ENCODE measurements at regions not wholly inside any gene's neighbourhood (a gene's known extent, or its start where the extent isn't known, plus 50 kb on each side); places are given as distances from the start of the nearest gene placed in this dataset.

DNA sequence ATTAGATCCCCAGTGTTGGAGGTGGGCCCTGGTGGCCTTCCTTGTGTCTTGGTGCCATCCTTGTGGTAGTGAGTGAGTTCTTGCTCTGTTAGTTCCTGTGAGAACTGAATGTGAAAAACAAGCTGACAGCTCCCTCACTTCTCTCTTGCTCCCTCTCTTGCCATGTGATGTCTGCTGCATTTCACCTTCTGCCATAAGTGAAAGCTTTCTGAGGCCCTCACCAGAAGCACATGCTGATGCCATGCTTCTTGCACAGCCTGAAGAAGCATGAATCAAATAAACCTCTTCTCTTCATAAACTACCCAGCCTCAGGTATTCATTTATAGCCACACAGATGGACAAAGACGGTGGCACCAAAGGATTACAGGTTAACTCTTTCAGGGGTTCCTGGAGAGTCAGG is 166.1 kb upstream of the ETV3 start (continued):
- TF ChIP-seq, protein P1, sequence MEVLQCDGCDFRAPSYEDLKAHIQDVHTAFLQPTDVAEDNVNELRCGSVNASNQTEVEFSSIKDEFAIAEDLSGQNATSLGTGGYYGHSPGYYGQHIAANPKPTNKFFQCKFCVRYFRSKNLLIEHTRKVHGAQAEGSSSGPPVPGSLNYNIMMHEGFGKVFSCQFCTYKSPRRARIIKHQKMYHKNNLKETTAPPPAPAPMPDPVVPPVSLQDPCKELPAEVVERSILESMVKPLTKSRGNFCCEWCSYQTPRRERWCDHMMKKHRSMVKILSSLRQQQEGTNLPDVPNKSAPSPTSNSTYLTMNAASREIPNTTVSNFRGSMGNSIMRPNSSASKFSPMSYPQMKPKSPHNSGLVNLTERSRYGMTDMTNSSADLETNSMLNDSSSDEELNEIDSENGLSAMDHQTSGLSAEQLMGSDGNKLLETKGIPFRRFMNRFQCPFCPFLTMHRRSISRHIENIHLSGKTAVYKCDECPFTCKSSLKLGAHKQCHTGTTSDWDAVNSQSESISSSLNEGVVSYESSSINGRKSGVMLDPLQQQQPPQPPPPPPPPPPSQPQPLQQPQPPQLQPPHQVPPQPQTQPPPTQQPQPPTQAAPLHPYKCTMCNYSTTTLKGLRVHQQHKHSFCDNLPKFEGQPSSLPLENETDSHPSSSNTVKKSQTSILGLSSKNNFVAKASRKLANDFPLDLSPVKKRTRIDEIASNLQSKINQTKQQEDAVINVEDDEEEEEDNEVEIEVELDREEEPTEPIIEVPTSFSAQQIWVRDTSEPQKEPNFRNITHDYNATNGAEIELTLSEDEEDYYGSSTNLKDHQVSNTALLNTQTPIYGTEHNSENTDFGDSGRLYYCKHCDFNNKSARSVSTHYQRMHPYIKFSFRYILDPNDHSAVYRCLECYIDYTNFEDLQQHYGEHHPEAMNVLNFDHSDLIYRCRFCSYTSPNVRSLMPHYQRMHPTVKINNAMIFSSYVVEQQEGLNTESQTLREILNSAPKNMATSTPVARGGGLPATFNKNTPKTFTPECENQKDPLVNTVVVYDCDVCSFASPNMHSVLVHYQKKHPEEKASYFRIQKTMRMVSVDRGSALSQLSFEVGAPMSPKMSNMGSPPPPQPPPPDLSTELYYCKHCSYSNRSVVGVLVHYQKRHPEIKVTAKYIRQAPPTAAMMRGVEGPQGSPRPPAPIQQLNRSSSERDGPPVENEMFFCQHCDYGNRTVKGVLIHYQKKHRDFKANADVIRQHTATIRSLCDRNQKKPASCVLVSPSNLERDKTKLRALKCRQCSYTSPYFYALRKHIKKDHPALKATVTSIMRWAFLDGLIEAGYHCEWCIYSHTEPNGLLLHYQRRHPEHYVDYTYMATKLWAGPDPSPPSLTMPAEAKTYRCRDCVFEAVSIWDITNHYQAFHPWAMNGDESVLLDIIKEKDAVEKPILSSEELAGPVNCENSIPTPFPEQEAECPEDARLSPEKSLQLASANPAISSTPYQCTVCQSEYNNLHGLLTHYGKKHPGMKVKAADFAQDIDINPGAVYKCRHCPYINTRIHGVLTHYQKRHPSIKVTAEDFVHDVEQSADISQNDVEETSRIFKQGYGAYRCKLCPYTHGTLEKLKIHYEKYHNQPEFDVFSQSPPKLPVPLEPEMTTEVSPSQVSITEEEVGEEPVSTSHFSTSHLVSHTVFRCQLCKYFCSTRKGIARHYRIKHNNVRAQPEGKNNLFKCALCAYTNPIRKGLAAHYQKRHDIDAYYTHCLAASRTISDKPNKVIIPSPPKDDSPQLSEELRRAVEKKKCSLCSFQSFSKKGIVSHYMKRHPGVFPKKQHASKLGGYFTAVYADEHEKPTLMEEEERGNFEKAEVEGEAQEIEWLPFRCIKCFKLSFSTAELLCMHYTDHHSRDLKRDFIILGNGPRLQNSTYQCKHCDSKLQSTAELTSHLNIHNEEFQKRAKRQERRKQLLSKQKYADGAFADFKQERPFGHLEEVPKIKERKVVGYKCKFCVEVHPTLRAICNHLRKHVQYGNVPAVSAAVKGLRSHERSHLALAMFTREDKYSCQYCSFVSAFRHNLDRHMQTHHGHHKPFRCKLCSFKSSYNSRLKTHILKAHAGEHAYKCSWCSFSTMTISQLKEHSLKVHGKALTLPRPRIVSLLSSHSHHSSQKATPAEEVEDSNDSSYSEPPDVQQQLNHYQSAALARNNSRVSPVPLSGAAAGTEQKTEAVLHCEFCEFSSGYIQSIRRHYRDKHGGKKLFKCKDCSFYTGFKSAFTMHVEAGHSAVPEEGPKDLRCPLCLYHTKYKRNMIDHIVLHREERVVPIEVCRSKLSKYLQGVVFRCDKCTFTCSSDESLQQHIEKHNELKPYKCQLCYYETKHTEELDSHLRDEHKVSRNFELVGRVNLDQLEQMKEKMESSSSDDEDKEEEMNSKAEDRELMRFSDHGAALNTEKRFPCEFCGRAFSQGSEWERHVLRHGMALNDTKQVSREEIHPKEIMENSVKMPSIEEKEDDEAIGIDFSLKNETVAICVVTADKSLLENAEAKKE (CRISPR knock-in tag; IDR thresholded peaks at IDR 0.05): no peak
- no peak for TF ChIP-seq EZH2phosphoT487 (IDR thresholded peaks at IDR 0.05; ENCODE audit: unreplicated experiment)

DNA sequence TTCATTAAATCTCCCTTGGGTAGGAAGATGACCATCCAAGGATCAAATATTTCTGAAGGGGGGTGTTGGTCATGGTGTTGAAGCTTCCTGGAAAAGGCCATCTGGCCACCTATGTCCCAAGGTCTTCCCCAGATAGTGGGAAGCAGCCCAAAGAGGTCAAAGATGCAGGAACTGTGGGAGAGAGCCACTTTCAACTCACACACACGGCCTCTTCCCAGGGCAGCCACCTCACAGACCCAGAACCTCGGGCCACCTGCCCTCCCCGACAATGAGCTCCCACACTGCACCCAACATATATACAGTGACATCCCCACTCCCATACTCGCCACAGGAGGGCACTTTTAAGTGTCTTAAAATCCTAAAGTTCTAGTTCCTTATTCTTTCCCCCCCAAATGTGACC is 164.5 kb upstream of the ETV3 start:
- Histone ChIP-seq H3K27me3 (ENCODE audit: insufficient read depth) (no peaks in the 10 kb centered on the region), H3K4me3 (no peak overlapping the region), H3K4me2 (no peak overlapping the region), H3K36me3 (ENCODE audit: insufficient read depth) (no peaks in the 10 kb centered on the region), H2AFZ (no peak overlapping the region), H4K20me1 (replicated peaks; ENCODE audit: insufficient read depth) (no peaks in the 10 kb centered on the region), H3F3A (replicated peaks; ENCODE audit: low read depth) (no peaks in the 10 kb centered on the region), H3K4me1 (ENCODE audit: insufficient read depth) (no peaks in the 10 kb centered on the region), H3K9me2 (ENCODE audit: insufficient read depth) (no peaks in the 10 kb centered on the region), H3K79me2 (replicated peaks; ENCODE audit: insufficient read depth) (no peaks in the 10 kb centered on the region), H3K27ac (ENCODE audit: low read depth) (no peak overlapping the region)
- ATAC-seq: no peak
- Mint-ChIP-seq H3K36me3 (ENCODE audit: low read depth) (no peaks in the 10 kb centered on the region), H3K4me1 (peaks cover 2% of the 10 kb centered on the region; the same call in 2 of the 3 replicates), H3K4me3 (no peak overlapping the region), H3K27ac (no peak overlapping the region), H3K9me3 (no peaks in the 10 kb centered on the region), H3K27me3 (ENCODE audit: insufficient read depth, low read depth, poor library complexity) (peaks cover 6% of the 10 kb centered on the region)
- DNase-seq (ENCODE audit: low spot score): no peak
- TF ChIP-seq EZH2 (IDR thresholded peaks at IDR 0.05; ENCODE audit: low read depth, unreplicated experiment): no peak
- TF ChIP-seq ZNF114 (CRISPR knock-in tag; IDR thresholded peaks at IDR 0.05): no peak
- TF ChIP-seq JUNB (IDR thresholded peaks at IDR 0.05; ENCODE audit: unreplicated experiment): no peak
- TF ChIP-seq NANOG (IDR thresholded peaks at IDR 0.05; ENCODE audit: borderline replicate concordance): no peak
- TF ChIP-seq ZNF331 (CRISPR knock-in tag; IDR thresholded peaks at IDR 0.05; ENCODE audit: low read depth): no peak
- TF ChIP-seq, protein P1 (CRISPR knock-in tag; IDR thresholded peaks at IDR 0.05): no peak
